ENCODE measurements at regions not wholly inside any gene's neighbourhood (a gene's known extent, or its start where the extent isn't known, plus 50 kb on each side); places are given as distances from the start of the nearest gene placed in this dataset.

GRCh38 chr20:40864470-40864869 is 164.2 kb upstream of the TOP1 start:
- DNase-seq (ENCODE audit: low read depth, low spot score), result no peak
- no peak overlapping the region for H3K27ac ChIP-seq (ENCODE audit: low read length)
- H3K36me3 ChIP-seq (ENCODE audit: control insufficient read depth, insufficient read depth, low read length), result no peaks in the 10 kb centered on the region
- no TSS peak for BruUV-seq (replicated peaks)
- CTCF ChIA-PET, result no interaction called here
- H3K4me1 ChIP-seq (ENCODE audit: control insufficient read depth, insufficient read depth, low read length), result no peaks in the 10 kb centered on the region
- H3K9me3 ChIP-seq (ENCODE audit: control insufficient read depth, insufficient read depth, low read depth, low read length), result no peaks in the 10 kb centered on the region
- no peak for ATAC-seq
- no peak for TF ChIP-seq TCF7L2 (IDR thresholded peaks at IDR 0.05; ENCODE audit: low read depth, low read length)
- no peak for TF ChIP-seq SIN3A (IDR thresholded peaks at IDR 0.05; ENCODE audit: borderline replicate concordance, insufficient read depth, low read depth, low read length)
- no peak for TF ChIP-seq POLR2AphosphoS5 (IDR thresholded peaks at IDR 0.05; ENCODE audit: low read depth, low read length)
- no peaks in the 10 kb centered on the region; the same call in 1 of the 2 replicates for H3K27me3 ChIP-seq (ENCODE audit: control insufficient read depth, insufficient read depth, low read length)
- H3K4me3 ChIP-seq (ENCODE audit: low read depth in 2 of 2, low read length in 2 of 2), result no peak overlapping the region
- POLR2A ChIA-PET, result no interaction called here
- in situ Hi-C loops (cut with HindIII; ENCODE audit: low pct_unique_long_range_greater_than_20kb, low sequenced_read_pairs), result no loop called here
- intact Hi-C loops (cut with micrococcal nuclease; ENCODE audit: unreplicated experiment), result no loop called here

DNA sequence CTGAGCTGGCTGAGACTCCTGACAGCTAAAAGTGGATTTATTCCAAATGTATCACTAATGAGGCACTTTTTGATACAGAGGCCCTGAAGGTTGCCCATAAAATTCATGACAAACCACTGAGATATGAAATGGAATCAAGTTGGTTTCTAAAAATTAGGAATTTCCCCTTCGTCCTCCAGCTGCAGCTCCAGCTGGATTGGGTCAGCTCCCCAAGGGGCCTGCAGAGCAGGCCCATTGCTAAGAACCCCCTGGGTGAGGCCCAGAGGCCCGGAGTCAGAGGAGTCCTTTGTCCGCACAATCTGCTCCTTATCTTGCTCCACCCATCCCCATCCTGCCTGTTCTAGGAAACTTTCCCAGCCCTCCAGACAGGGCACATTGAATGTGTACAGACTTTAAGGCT is 163.5 kb upstream of the TOP1 start:
- in situ Hi-C loops (cut with HindIII; ENCODE audit: low pct_unique_long_range_greater_than_20kb, low sequenced_read_pairs), result no loop called here
- no peaks in the 10 kb centered on the region for H3K36me3 ChIP-seq (ENCODE audit: control insufficient read depth, insufficient read depth, low read length)
- POLR2A ChIA-PET, result no interaction called here
- no TSS peak for BruUV-seq (replicated peaks)
- no peak for TF ChIP-seq SIN3A (IDR thresholded peaks at IDR 0.05; ENCODE audit: borderline replicate concordance, insufficient read depth, low read depth, low read length)
- TF ChIP-seq, protein P1, sequence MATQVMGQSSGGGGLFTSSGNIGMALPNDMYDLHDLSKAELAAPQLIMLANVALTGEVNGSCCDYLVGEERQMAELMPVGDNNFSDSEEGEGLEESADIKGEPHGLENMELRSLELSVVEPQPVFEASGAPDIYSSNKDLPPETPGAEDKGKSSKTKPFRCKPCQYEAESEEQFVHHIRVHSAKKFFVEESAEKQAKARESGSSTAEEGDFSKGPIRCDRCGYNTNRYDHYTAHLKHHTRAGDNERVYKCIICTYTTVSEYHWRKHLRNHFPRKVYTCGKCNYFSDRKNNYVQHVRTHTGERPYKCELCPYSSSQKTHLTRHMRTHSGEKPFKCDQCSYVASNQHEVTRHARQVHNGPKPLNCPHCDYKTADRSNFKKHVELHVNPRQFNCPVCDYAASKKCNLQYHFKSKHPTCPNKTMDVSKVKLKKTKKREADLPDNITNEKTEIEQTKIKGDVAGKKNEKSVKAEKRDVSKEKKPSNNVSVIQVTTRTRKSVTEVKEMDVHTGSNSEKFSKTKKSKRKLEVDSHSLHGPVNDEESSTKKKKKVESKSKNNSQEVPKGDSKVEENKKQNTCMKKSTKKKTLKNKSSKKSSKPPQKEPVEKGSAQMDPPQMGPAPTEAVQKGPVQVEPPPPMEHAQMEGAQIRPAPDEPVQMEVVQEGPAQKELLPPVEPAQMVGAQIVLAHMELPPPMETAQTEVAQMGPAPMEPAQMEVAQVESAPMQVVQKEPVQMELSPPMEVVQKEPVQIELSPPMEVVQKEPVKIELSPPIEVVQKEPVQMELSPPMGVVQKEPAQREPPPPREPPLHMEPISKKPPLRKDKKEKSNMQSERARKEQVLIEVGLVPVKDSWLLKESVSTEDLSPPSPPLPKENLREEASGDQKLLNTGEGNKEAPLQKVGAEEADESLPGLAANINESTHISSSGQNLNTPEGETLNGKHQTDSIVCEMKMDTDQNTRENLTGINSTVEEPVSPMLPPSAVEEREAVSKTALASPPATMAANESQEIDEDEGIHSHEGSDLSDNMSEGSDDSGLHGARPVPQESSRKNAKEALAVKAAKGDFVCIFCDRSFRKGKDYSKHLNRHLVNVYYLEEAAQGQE (IDR thresholded peaks at IDR 0.05; ENCODE audit: insufficient read depth in 1 of 2, low read depth in 2 of 2, low read length in 1 of 2), result no peak
- no peak for TF ChIP-seq POLR2AphosphoS5 (IDR thresholded peaks at IDR 0.05; ENCODE audit: low read depth, low read length)
- no peak for TF ChIP-seq TCF7L2 (IDR thresholded peaks at IDR 0.05; ENCODE audit: low read depth, low read length)
- H3K27ac ChIP-seq (ENCODE audit: low read length), result no peak overlapping the region
- CTCF ChIA-PET, result no interaction called here
- H3K4me3 ChIP-seq (ENCODE audit: low read depth in 2 of 2, low read length in 2 of 2), result no peak overlapping the region
- no peaks in the 10 kb centered on the region for H3K9me3 ChIP-seq (ENCODE audit: control insufficient read depth, insufficient read depth, low read depth, low read length)
- ATAC-seq (no peak), DNase-seq (ENCODE audit: low read depth, low spot score) (no peak)
- intact Hi-C loops (cut with micrococcal nuclease; ENCODE audit: unreplicated experiment), result no loop called here
- no peaks in the 10 kb centered on the region; the same call in 1 of the 2 replicates for H3K27me3 ChIP-seq (ENCODE audit: control insufficient read depth, insufficient read depth, low read length)
- H3K4me1 ChIP-seq (ENCODE audit: control insufficient read depth, insufficient read depth, low read length), result no peaks in the 10 kb centered on the region

GRCh38 chr20:40866056-40866455 is 162.6 kb upstream of the TOP1 start:
- TF ChIP-seq, protein P2, sequence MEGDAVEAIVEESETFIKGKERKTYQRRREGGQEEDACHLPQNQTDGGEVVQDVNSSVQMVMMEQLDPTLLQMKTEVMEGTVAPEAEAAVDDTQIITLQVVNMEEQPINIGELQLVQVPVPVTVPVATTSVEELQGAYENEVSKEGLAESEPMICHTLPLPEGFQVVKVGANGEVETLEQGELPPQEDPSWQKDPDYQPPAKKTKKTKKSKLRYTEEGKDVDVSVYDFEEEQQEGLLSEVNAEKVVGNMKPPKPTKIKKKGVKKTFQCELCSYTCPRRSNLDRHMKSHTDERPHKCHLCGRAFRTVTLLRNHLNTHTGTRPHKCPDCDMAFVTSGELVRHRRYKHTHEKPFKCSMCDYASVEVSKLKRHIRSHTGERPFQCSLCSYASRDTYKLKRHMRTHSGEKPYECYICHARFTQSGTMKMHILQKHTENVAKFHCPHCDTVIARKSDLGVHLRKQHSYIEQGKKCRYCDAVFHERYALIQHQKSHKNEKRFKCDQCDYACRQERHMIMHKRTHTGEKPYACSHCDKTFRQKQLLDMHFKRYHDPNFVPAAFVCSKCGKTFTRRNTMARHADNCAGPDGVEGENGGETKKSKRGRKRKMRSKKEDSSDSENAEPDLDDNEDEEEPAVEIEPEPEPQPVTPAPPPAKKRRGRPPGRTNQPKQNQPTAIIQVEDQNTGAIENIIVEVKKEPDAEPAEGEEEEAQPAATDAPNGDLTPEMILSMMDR (IDR thresholded peaks at IDR 0.05), result no peak
- TF ChIP-seq TCF7L2 (IDR thresholded peaks at IDR 0.05; ENCODE audit: low read depth, low read length) (no peak), SIN3A (IDR thresholded peaks at IDR 0.05; ENCODE audit: borderline replicate concordance, insufficient read depth, low read depth, low read length) (no peak), POLR2AphosphoS5 (IDR thresholded peaks at IDR 0.05; ENCODE audit: low read depth, low read length) (no peak)
- TF ChIP-seq, protein P1 (IDR thresholded peaks at IDR 0.05; ENCODE audit: insufficient read depth in 1 of 2, low read depth in 2 of 2, low read length in 1 of 2), result no peak
- in situ Hi-C loops (cut with HindIII; ENCODE audit: low pct_unique_long_range_greater_than_20kb, low sequenced_read_pairs) (no loop called here), intact Hi-C loops (cut with micrococcal nuclease; ENCODE audit: unreplicated experiment) (no loop called here)
- ATAC-seq (no peak), DNase-seq (ENCODE audit: low read depth, low spot score) (no peak)
- H3K27ac ChIP-seq (ENCODE audit: low read length), result no peak overlapping the region
- H3K36me3 ChIP-seq (ENCODE audit: control insufficient read depth, insufficient read depth, low read length), result no peaks in the 10 kb centered on the region
- no peaks in the 10 kb centered on the region for H3K4me1 ChIP-seq (ENCODE audit: control insufficient read depth, insufficient read depth, low read length)
- no peaks in the 10 kb centered on the region for H3K9me3 ChIP-seq (ENCODE audit: control insufficient read depth, insufficient read depth, low read depth, low read length)
- H3K4me3 ChIP-seq (ENCODE audit: low read depth in 2 of 2, low read length in 2 of 2), result no peak overlapping the region
- CTCF ChIA-PET, result no interaction called here
- POLR2A ChIA-PET, result no interaction called here
- no TSS peak for BruUV-seq (replicated peaks)
- H3K27me3 ChIP-seq (ENCODE audit: control insufficient read depth, insufficient read depth, low read length), result no peaks in the 10 kb centered on the region; the same call in 1 of the 2 replicates

Measured in Panc1 (cell line).